Uterus (tissue), 2 donors: ENCODE measurements at regions not wholly inside any gene's neighbourhood (a gene's known extent, or its start where the extent isn't known, plus 50 kb on each side); places are given as distances from the start of the nearest gene placed in this dataset.

ENCODE experiments used
- POLR2A ChIP-seq, 2 donors: fragments of 450-650 bp; IDR thresholded peaks; one replicate each; pipeline ENCODE4 v1.6.1; 2016; ENCODE audit warnings: antibody characterized with exemption in 2 of 2, mild to moderate bottlenecking in 1 of 2, moderate library complexity in 1 of 2
- TF ChIP-seq, protein P1 (sequence below), 4 experiments: fragments of 200-600 bp in 2 of 4; fragments of 450-650 bp in 2 of 4; sonication (generic) in 2 of 4; IDR thresholded peaks; one replicate each; pipeline ENCODE4 v1.5.1; 2016 to 2019; ENCODE audit warnings: antibody characterized with exemption in 4 of 4, mild to moderate bottlenecking in 2 of 4, moderate library complexity in 1 of 4

GRCh38 chr20:22679197-22679596 is 94.8 kb upstream of the FOXA2 start:
- TF ChIP-seq, protein P1, sequence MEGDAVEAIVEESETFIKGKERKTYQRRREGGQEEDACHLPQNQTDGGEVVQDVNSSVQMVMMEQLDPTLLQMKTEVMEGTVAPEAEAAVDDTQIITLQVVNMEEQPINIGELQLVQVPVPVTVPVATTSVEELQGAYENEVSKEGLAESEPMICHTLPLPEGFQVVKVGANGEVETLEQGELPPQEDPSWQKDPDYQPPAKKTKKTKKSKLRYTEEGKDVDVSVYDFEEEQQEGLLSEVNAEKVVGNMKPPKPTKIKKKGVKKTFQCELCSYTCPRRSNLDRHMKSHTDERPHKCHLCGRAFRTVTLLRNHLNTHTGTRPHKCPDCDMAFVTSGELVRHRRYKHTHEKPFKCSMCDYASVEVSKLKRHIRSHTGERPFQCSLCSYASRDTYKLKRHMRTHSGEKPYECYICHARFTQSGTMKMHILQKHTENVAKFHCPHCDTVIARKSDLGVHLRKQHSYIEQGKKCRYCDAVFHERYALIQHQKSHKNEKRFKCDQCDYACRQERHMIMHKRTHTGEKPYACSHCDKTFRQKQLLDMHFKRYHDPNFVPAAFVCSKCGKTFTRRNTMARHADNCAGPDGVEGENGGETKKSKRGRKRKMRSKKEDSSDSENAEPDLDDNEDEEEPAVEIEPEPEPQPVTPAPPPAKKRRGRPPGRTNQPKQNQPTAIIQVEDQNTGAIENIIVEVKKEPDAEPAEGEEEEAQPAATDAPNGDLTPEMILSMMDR (IDR thresholded peaks at IDR 0.05) = no peak
- TF ChIP-seq POLR2A (IDR thresholded peaks at IDR 0.05) = no peak
